ENCODE measurements at regions not wholly inside any gene's neighbourhood (a gene's known extent, or its start where the extent isn't known, plus 50 kb on each side); places are given as distances from the start of the nearest gene placed in this dataset.

DNA sequence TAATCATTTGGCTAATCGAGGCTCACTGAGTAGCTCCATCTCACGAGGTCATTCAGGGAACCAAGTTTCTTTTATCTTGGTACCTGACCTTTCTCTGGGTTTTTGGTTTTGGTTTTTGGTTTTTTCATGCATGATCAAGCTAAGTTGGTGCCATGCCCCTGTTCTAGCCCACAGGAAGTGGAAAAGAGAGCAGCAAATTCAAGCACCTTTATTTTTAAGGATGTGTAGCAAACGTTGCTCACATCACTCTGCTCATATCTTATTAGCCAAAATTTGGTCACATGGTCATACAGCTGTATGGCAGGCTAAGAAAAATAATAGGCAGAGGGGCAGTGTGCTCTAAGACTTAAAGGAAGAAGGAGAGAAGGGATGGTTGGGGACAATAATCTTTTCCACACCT lies 593.5 kb downstream of the DIAPH3 start:
- Mint-ChIP-seq H3K4me1 (ENCODE audit: low read depth) (peaks cover 3% of the 10 kb centered on the region), H3K27ac (no peak overlapping the region)

DNA sequence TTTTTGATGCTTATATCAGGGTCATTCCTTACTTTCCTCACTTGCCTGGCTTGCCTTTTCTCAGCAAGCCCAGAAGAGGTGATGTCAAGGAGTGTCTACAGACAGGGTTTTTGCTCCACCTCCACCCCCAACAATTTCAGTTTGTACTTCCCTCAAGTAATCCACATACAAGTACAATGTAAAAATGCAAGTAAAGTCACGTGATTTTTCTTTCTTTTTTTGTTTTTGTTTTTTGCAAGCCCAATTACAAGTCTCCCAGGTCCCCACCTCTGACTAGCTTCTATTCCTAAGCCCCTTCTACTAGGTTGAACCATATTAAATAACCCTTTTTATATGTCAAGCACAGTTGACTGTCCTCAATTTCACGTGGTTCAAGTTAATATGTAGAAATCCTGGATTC lies 579.6 kb downstream of the DIAPH3 start:
- no peak overlapping the region for H3K27ac Mint-ChIP-seq
- H3K9me3 Mint-ChIP-seq, result no peaks in the 10 kb centered on the region
- H3K4me3 Mint-ChIP-seq (ENCODE audit: low read depth), result no peak overlapping the region
- H3K4me1 Mint-ChIP-seq (ENCODE audit: low read depth), result no peaks in the 10 kb centered on the region
- H3K27me3 Mint-ChIP-seq (ENCODE audit: low read depth), result no peaks in the 10 kb centered on the region
- no peak for DNase-seq (ENCODE audit: low spot score)
- H3K36me3 Mint-ChIP-seq (ENCODE audit: low read depth), result no peaks in the 10 kb centered on the region
- intact Hi-C loops (cut with micrococcal nuclease), result no loop called here

More for the DNA sequence above, 593.5 kb downstream of the DIAPH3 start:
- Mint-ChIP-seq H3K36me3 (ENCODE audit: low read depth) (no peaks in the 10 kb centered on the region), H3K4me3 (ENCODE audit: low read depth) (no peak overlapping the region), H3K27me3 (ENCODE audit: low read depth) (no peaks in the 10 kb centered on the region), H3K9me3 (no peaks in the 10 kb centered on the region)
- DNase-seq (ENCODE audit: low spot score), result no peak
- intact Hi-C loops (cut with micrococcal nuclease), result no loop called here

DNA sequence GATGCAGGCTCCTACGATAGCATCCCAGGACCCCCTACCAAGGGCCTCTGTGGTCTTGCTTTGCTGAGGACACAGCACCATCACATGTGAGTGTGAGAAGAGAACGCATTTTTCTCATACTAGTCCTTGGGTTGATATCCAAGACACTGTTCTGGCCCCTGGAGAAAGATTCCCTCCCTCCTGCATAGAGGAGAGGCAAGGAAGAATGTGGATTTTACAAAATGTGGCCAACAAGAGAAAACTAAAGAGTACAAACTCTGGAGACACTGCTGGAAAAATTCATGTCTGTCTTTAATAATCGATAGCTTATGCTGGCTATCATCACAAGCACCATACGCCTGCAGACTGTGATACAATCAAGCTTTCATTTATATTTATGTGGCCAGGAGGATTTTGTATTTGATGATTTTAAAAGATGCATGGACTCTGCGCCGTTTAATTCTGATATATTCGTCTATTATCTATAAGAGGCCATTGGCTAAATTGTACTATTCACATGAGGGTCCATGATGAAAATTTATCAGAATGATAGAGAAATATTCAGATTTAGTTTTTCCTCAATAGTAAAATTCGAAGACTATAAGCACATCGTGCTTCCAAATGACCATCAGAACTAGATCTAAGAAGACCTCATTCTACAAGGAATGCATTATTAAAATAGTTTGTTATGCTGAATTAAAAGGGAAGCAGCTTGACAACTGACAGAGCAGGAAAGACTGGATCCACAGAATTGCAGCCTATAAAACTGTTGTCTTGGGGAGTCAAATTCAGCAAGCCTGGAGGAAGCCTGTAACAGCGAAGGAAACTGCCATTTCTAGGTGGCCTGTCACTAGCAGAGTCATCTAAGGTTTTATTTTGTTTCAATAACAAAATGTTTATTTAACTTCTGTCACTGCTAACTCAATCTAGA lies 578.7 kb downstream of the DIAPH3 start:
- H3K4me3 Mint-ChIP-seq (ENCODE audit: low read depth), result no peak overlapping the region
- intact Hi-C loops (cut with micrococcal nuclease), result no loop called here
- no peaks in the 10 kb centered on the region for H3K4me1 Mint-ChIP-seq (ENCODE audit: low read depth)
- H3K36me3 Mint-ChIP-seq (ENCODE audit: low read depth), result no peaks in the 10 kb centered on the region
- no peak overlapping the region for H3K27ac Mint-ChIP-seq
- no peaks in the 10 kb centered on the region for H3K27me3 Mint-ChIP-seq (ENCODE audit: low read depth)
- DNase-seq (ENCODE audit: low spot score), result no peak
- no peaks in the 10 kb centered on the region for H3K9me3 Mint-ChIP-seq

GRCh38 chr13:59587030-59587429 lies 576.7 kb downstream of the DIAPH3 start:
- intact Hi-C loops (cut with micrococcal nuclease), result no loop called here
- DNase-seq (ENCODE audit: low spot score), result no peak
- Mint-ChIP-seq H3K4me3 (ENCODE audit: low read depth) (no peak overlapping the region), H3K9me3 (no peaks in the 10 kb centered on the region), H3K4me1 (ENCODE audit: low read depth) (no peaks in the 10 kb centered on the region), H3K36me3 (ENCODE audit: low read depth) (no peaks in the 10 kb centered on the region), H3K27me3 (ENCODE audit: low read depth) (no peaks in the 10 kb centered on the region), H3K27ac (no peak overlapping the region)

DNA sequence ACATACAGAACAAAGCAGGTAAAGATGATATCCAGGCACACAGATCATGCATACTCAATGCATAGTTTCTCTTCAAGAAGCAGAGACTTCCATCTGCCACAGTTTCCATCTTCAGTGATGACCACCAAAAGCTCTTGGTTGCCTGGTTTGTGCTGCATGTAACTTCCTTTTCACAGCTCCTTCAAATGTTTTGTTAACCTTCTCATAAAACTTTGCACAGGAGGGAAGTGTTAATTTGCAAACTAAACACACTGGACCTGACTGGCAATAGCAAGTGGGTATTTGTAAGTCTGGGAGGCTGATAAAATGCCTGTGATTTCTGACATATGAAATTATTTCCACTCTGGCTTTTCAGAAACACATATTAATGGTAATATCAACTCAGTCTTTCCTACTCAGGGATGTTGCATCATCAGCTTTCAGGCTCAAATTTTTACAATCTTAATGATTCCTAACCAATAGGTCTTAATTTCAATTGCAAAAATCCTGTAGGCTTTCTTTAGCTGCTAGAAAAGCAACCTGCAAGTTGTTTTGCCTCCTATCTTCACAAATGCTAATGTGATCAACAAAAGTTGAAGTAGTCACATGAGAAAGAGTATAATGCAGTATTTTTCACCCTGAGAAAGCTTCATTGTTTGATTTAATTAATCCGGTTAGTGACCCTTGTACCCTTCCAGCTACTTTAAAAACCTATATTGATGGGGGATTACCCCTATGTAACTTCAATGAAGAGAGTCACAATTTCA lies 575.6 kb downstream of the DIAPH3 start:
- DNase-seq (ENCODE audit: low spot score), result no peak
- intact Hi-C loops (cut with micrococcal nuclease), result no loop called here
- H3K36me3 Mint-ChIP-seq (ENCODE audit: low read depth), result no peaks in the 10 kb centered on the region
- no peaks in the 10 kb centered on the region for H3K27me3 Mint-ChIP-seq (ENCODE audit: low read depth)
- H3K4me3 Mint-ChIP-seq (ENCODE audit: low read depth), result no peak overlapping the region
- H3K27ac Mint-ChIP-seq, result no peak overlapping the region
- H3K9me3 Mint-ChIP-seq, result no peaks in the 10 kb centered on the region
- no peaks in the 10 kb centered on the region for H3K4me1 Mint-ChIP-seq (ENCODE audit: low read depth)

- H3K27ac Mint-ChIP-seq, result no peak overlapping the region
- intact Hi-C loops (cut with micrococcal nuclease), result no loop called here
- no peaks in the 10 kb centered on the region for H3K4me1 Mint-ChIP-seq (ENCODE audit: low read depth)
- no peaks in the 10 kb centered on the region for H3K9me3 Mint-ChIP-seq
- no peak for DNase-seq (ENCODE audit: low spot score)
- H3K4me3 Mint-ChIP-seq (ENCODE audit: low read depth), result no peak overlapping the region
- H3K36me3 Mint-ChIP-seq (ENCODE audit: low read depth), result no peaks in the 10 kb centered on the region
- H3K27me3 Mint-ChIP-seq (ENCODE audit: low read depth), result no peaks in the 10 kb centered on the region
Measured at GRCh38 chr13:59588717-59589067, 575.0 kb downstream of the DIAPH3 start.

DNA sequence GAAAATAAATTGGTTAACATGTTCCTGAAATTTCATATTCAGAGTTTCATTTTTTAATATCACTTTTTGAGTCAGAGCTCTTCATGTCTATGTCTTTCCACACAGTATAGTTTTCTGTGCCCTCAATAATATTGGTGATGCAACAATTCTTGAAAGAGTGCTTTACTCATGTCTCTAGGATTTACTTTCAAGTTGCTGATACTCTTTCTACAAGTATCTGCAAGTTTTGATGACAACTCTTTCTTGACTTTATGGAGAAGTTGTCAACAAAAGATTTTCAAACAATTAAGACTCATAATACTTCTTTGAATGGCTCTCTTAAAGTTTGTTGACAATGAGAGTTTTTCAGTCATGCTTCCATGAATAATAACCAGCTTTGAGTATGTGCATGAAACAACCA lies 561.7 kb downstream of the DIAPH3 start:
- no peak overlapping the region for H3K27ac Mint-ChIP-seq
- H3K9me3 Mint-ChIP-seq, result peaks cover 14% of the 10 kb centered on the region
- intact Hi-C loops (cut with micrococcal nuclease), result no loop called here
- DNase-seq (ENCODE audit: low spot score), result no peak
- no peaks in the 10 kb centered on the region for H3K36me3 Mint-ChIP-seq (ENCODE audit: low read depth)
- H3K4me3 Mint-ChIP-seq (ENCODE audit: low read depth), result no peak overlapping the region
- no peaks in the 10 kb centered on the region for H3K27me3 Mint-ChIP-seq (ENCODE audit: low read depth)
- no peaks in the 10 kb centered on the region for H3K4me1 Mint-ChIP-seq (ENCODE audit: low read depth)

- H3K4me3 Mint-ChIP-seq (ENCODE audit: low read depth), result no peak overlapping the region
- no peaks in the 10 kb centered on the region for H3K36me3 Mint-ChIP-seq (ENCODE audit: low read depth)
- DNase-seq (ENCODE audit: low spot score), result no peak
- intact Hi-C loops (cut with micrococcal nuclease), result no loop called here
- H3K9me3 Mint-ChIP-seq, result peaks cover 13% of the 10 kb centered on the region
- H3K27me3 Mint-ChIP-seq (ENCODE audit: low read depth), result no peaks in the 10 kb centered on the region
- H3K27ac Mint-ChIP-seq, result no peak overlapping the region
- no peaks in the 10 kb centered on the region for H3K4me1 Mint-ChIP-seq (ENCODE audit: low read depth)
Measured at GRCh38 chr13:59603646-59604045, 560.1 kb downstream of the DIAPH3 start.

- Mint-ChIP-seq H3K4me3 (ENCODE audit: low read depth) (no peak overlapping the region), H3K27me3 (ENCODE audit: low read depth) (no peaks in the 10 kb centered on the region), H3K27ac (no peak overlapping the region), H3K9me3 (no peaks in the 10 kb centered on the region), H3K4me1 (ENCODE audit: low read depth) (no peaks in the 10 kb centered on the region), H3K36me3 (ENCODE audit: low read depth) (no peaks in the 10 kb centered on the region)
- no peak for DNase-seq (ENCODE audit: low spot score)
- intact Hi-C loops (cut with micrococcal nuclease), result no loop called here
Measured at GRCh38 chr13:59607172-59607571, 556.6 kb downstream of the DIAPH3 start.

- Mint-ChIP-seq H3K4me1 (ENCODE audit: low read depth) (no peaks in the 10 kb centered on the region), H3K9me3 (no peaks in the 10 kb centered on the region), H3K4me3 (ENCODE audit: low read depth) (no peak overlapping the region), H3K27ac (no peak overlapping the region), H3K36me3 (ENCODE audit: low read depth) (no peaks in the 10 kb centered on the region), H3K27me3 (ENCODE audit: low read depth) (no peaks in the 10 kb centered on the region)
- intact Hi-C loops (cut with micrococcal nuclease), result no loop called here
- DNase-seq (ENCODE audit: low spot score), result no peak
Measured at GRCh38 chr13:59607780-59608233, 555.9 kb downstream of the DIAPH3 start.

DNA sequence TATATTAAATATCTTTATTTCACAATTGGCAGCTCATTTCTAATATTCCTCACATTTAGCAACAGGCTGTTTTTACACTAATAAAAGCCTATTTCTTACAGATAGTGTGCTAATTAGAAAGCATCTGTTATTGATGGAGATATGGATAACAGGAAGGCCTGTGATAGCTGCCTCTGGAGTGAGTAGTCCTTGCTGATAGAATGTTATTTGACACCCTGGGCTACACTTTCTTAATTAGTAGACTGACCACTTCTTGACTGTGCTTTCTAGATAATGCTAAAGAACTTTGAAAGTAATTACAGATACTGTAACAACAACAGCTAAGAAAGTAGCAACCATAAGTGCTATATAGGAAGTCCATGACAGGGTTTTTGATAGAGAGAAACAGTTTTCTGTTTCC lies 554.3 kb downstream of the DIAPH3 start:
- H3K27me3 Mint-ChIP-seq (ENCODE audit: low read depth), result no peaks in the 10 kb centered on the region
- H3K4me1 Mint-ChIP-seq (ENCODE audit: low read depth), result no peaks in the 10 kb centered on the region
- H3K27ac Mint-ChIP-seq, result no peak overlapping the region
- H3K36me3 Mint-ChIP-seq (ENCODE audit: low read depth), result no peaks in the 10 kb centered on the region
- DNase-seq (ENCODE audit: low spot score), result no peak
- no peaks in the 10 kb centered on the region for H3K9me3 Mint-ChIP-seq
- intact Hi-C loops (cut with micrococcal nuclease), result no loop called here
- H3K4me3 Mint-ChIP-seq (ENCODE audit: low read depth), result no peak overlapping the region

Data from activated T-helper 2 cell treated with anti-CD3 and anti-CD28 coated beads, Interferon-gamma antibody, Interleukin-2, Interleukin-4, amounts not matched to agents 10 μg/mL and 5 μg/mL and 100 μg/mL, durations not matched to agents 14 hours and 24 hours and 36 hours (primary cell).